ENCODE measurements at regions not wholly inside any gene's neighbourhood (a gene's known extent, or its start where the extent isn't known, plus 50 kb on each side); places are given as distances from the start of the nearest gene placed in this dataset.

DNA sequence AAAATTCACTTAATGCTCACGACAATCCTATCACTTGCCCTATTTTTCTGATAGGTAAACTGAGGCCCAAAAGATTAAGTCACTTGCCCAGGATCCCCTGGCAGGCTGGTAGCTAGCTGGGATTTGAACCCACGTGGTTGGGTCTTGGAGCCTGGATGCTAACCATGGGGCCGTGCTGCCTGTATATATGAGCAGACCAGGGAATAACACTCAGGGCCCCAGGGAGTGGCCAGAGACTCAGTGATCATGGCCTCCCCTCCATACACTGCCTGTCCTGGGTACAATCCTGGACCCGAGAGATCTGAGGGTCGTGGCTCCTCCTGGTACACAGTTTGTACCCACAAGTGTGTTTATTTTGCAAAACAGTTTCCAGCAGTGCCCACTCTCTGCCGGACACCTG is 116.9 kb upstream of the PTPN1 start:
- CTCF ChIA-PET (ENCODE audit: partially characterized antibody), result no interaction called here
- intact Hi-C loops (cut with micrococcal nuclease), result no loop called here
- no peaks in the 10 kb centered on the region for H3K27me3 Mint-ChIP-seq

DNA sequence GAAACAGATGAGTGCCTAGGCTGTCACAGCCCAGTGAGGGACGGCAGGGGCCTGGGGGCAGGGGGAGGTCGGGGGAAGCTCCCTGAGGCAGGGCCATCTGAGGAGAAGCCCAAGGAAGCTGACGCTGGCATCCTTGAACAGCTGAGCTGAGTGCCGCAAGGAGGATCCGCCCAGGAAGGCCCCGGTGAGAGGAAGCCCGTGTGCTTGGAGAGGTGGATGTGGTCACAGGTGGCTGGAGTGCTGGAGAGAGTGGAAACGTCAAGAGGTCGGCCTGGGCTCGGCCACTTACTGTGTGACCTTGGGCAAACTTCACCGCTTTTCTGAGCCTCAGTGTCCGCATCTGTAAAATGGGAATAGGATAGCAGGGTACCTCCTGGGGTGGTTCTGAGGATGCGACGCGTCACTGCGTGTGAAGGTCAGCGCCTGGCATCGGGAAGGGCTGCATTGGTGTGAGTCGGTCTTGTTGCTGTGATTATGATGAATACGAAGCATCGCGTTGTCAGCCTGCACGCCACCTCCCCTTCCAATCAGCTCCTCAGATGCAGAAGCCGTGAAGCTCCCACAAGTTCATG is 116.1 kb upstream of the PTPN1 start:
- Histone ChIP-seq H3K27me3 (ENCODE audit: insufficient read depth, low read length) (no peaks in the 10 kb centered on the region), H3K4me3 (ENCODE audit: low read length in 2 of 2) (no peak overlapping the region), H3K36me3 (ENCODE audit: insufficient read depth, low read length) (no peaks in the 10 kb centered on the region), H3K27ac (ENCODE audit: low read depth, low read length) (no peak overlapping the region), H3K9me3 (ENCODE audit: control insufficient read depth in 1 of 2, low read length in 2 of 2) (no peaks in the 10 kb centered on the region), H3K4me1 (ENCODE audit: insufficient read depth, low read length) (no peaks in the 10 kb centered on the region)
- ChIA-PET CTCF (ENCODE audit: partially characterized antibody) (no interaction called here), POLR2A (ENCODE audit: partially characterized antibody) (no interaction called here)
- intact Hi-C loops (cut with micrococcal nuclease), result no loop called here
- Mint-ChIP-seq H3K36me3 (no peaks in the 10 kb centered on the region), H3K27ac (peak overlapping the region in 1 of 7 donors; percentile 68), H3K4me3 (no peak overlapping the region), H3K4me1 (peaks cover 3 to 6% (median 4%) of the 10 kb centered on the region in 4 donors), H3K27me3 (no peaks in the 10 kb centered on the region), H3K9me3 (no peaks in the 10 kb centered on the region)
- DNase-seq, result no peak

More for the DNA sequence above, 116.9 kb upstream of the PTPN1 start:
- H3K4me3 ChIP-seq (ENCODE audit: low read length in 2 of 2), result no peak overlapping the region
- no peaks in the 10 kb centered on the region for H3K27me3 ChIP-seq (ENCODE audit: insufficient read depth, low read length)
- H3K36me3 Mint-ChIP-seq, result no peaks in the 10 kb centered on the region
- no peaks in the 10 kb centered on the region for H3K4me1 ChIP-seq (ENCODE audit: insufficient read depth, low read length)
- no peaks in the 10 kb centered on the region for H3K36me3 ChIP-seq (ENCODE audit: insufficient read depth, low read length)
- H3K4me3 Mint-ChIP-seq, result no peak overlapping the region
- H3K4me1 Mint-ChIP-seq, result peaks cover 3 to 13% (median 8%) of the 10 kb centered on the region in 4 donors
- POLR2A ChIA-PET (ENCODE audit: partially characterized antibody), result interaction anchor here (0.6 kb wide), 1 partner anchor 22 kb away, joined by 3 read pairs; no protein-coding TSS in a partner anchor
- no peak overlapping the region for H3K27ac ChIP-seq (ENCODE audit: low read depth, low read length)
- no peaks in the 10 kb centered on the region for H3K9me3 ChIP-seq (ENCODE audit: control insufficient read depth in 1 of 2, low read length in 2 of 2)
- no peaks in the 10 kb centered on the region for H3K9me3 Mint-ChIP-seq
- H3K27ac Mint-ChIP-seq, result no peak overlapping the region
- no peak for DNase-seq

DNA sequence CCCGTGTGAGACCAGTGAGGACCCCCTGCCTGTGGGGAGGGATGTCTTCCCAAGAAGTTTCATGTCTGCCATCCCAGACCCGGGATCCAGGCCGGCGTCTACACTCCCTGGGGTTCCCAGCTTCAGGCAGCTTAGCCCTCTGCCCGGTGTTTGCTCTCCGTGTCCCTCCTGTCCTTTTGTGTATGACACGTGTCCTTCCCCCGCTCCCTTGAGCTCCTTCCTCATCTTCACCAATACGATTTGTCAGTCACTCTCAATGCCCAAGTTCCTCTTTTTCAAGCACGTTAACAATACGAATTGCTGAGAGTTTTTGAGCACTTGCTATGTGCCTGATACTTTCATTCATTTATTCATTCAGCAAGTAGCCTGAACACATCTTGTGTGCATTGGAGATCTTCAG is 115.6 kb upstream of the PTPN1 start:
- Histone ChIP-seq H3K27ac (ENCODE audit: low read depth, low read length) (no peak overlapping the region), H3K4me3 (ENCODE audit: low read length in 2 of 2) (no peak overlapping the region), H3K9me3 (ENCODE audit: control insufficient read depth in 1 of 2, low read length in 2 of 2) (no peaks in the 10 kb centered on the region), H3K4me1 (ENCODE audit: insufficient read depth, low read length) (no peaks in the 10 kb centered on the region), H3K27me3 (ENCODE audit: insufficient read depth, low read length) (no peaks in the 10 kb centered on the region), H3K36me3 (ENCODE audit: insufficient read depth, low read length) (no peaks in the 10 kb centered on the region)
- Mint-ChIP-seq H3K27me3 (no peaks in the 10 kb centered on the region), H3K4me1 (peaks cover 3 to 6% (median 4%) of the 10 kb centered on the region in 4 donors), H3K36me3 (no peaks in the 10 kb centered on the region), H3K9me3 (no peaks in the 10 kb centered on the region), H3K27ac (peak overlapping the region in 3 of 7 donors; percentile 20 to 46 (median 25)), H3K4me3 (no peak overlapping the region)
- intact Hi-C loops (cut with micrococcal nuclease), result no loop called here
- POLR2A ChIA-PET (ENCODE audit: partially characterized antibody), result interaction anchor here (1.3 kb wide), 1 partner anchor 8 kb away, joined by 4 read pairs; no protein-coding TSS in a partner anchor
- DNase-seq, result no peak
- CTCF ChIA-PET (ENCODE audit: partially characterized antibody), result no interaction called here

DNA sequence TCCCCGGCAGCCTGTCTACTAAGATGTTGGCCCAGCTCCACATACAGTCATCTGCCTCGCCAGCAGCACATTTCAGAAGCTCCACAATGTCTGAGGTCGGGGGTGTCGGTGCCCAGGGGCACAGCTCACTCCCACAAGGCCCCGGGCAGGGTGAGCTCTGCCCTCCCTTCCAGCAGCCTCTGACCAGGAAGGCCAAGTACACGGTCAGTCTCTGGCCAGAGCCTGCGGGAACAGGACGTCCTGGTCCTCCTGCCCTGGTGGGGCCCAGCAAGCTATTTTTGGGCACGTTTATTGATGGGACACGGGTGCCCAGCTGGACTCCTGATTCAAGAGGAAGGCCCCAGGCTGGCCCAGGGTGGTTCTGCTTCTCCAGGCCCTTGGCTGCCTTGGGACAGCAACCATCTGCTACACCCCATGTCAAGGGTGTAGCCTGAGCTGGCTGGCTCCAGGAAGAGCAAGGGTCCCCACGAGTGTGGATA is 114.9 kb upstream of the PTPN1 start:
- no peaks in the 10 kb centered on the region for H3K9me3 Mint-ChIP-seq
- H3K36me3 Mint-ChIP-seq, result no peaks in the 10 kb centered on the region
- Histone ChIP-seq H3K4me3 (ENCODE audit: low read length in 2 of 2) (no peak overlapping the region), H3K9me3 (ENCODE audit: control insufficient read depth in 1 of 2, low read length in 2 of 2) (no peaks in the 10 kb centered on the region), H3K4me1 (ENCODE audit: insufficient read depth, low read length) (no peaks in the 10 kb centered on the region), H3K27ac (ENCODE audit: low read depth, low read length) (no peak overlapping the region), H3K36me3 (ENCODE audit: insufficient read depth, low read length) (no peaks in the 10 kb centered on the region), H3K27me3 (ENCODE audit: insufficient read depth, low read length) (no peaks in the 10 kb centered on the region)
- H3K4me3 Mint-ChIP-seq, result no peak overlapping the region
- no peak overlapping the region for H3K27ac Mint-ChIP-seq
- H3K27me3 Mint-ChIP-seq, result no peaks in the 10 kb centered on the region
- ChIA-PET POLR2A (ENCODE audit: partially characterized antibody) (interaction anchor here (1.3 kb wide), 1 partner anchor 9 kb away, joined by 4 read pairs; no protein-coding TSS in a partner anchor), CTCF (ENCODE audit: partially characterized antibody) (no interaction called here)
- H3K4me1 Mint-ChIP-seq, result peaks cover 3 to 6% (median 5%) of the 10 kb centered on the region in 4 donors
- no peak for DNase-seq
- intact Hi-C loops (cut with micrococcal nuclease), result no loop called here

DNA sequence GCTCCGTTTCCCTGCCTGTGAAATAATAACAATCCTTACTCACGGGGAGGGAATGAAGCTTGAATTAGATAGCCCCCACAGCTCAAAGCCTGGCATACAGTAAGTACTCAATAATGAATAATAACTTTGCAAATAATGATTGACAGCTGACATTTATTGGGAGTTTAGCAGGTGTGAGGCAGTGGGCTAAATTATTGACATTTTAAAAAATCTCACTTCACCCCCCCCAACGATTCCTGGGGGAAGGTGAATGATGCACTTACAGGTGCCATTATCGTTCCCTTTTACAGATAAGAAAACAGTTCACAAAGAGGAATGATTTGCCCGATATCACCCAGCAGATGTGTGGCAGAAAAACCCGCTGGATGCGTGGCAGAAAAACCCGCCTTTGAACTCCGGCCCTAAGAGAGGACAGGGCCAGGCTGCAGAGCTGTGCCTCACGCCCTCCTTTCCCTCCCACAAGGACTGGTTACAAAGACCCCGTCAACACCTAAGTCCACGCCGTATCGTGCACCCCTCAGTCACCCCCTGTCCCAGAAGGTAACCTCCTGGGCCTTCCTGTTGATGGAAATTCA is 114.2 kb upstream of the PTPN1 start:
- no peaks in the 10 kb centered on the region for H3K27me3 ChIP-seq (ENCODE audit: insufficient read depth, low read length)
- Mint-ChIP-seq H3K4me1 (peaks cover 3 to 6% (median 5%) of the 10 kb centered on the region in 4 donors), H3K27ac (peak overlapping the region in 1 of 7 donors; percentile 42), H3K9me3 (no peaks in the 10 kb centered on the region), H3K4me3 (no peak overlapping the region), H3K36me3 (no peaks in the 10 kb centered on the region), H3K27me3 (no peaks in the 10 kb centered on the region)
- no peak overlapping the region for H3K4me3 ChIP-seq (ENCODE audit: low read length in 2 of 2)
- H3K36me3 ChIP-seq (ENCODE audit: insufficient read depth, low read length), result no peaks in the 10 kb centered on the region
- H3K27ac ChIP-seq (ENCODE audit: low read depth, low read length), result no peak overlapping the region
- no peak for DNase-seq
- intact Hi-C loops (cut with micrococcal nuclease), result no loop called here
- POLR2A ChIA-PET (ENCODE audit: partially characterized antibody), result interaction anchor here (1.3 kb wide), 1 partner anchor 10 kb away, joined by 4 read pairs; no protein-coding TSS in a partner anchor
- H3K4me1 ChIP-seq (ENCODE audit: insufficient read depth, low read length), result no peaks in the 10 kb centered on the region
- H3K9me3 ChIP-seq (ENCODE audit: control insufficient read depth in 1 of 2, low read length in 2 of 2), result no peaks in the 10 kb centered on the region
- CTCF ChIA-PET (ENCODE audit: partially characterized antibody), result no interaction called here

DNA sequence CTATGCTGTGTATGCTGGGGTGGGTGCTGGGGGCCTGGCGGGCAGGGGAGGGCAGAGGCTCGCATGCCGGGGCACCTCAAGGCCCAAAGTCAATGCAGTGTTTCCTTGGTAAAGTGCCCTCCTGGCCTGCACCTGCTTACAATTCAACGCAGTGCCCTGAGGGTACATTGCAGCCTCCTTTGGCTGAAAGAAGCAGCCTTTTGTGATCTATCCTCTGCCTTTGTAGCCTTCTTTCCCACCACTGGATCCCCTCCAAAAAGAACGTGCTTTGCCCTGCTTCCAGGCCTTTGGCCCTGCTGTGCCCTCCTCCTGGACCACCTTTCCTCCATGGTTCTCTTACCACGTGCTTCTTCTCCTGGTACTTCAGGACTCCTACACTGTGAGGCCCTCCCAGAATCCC is 113.6 kb upstream of the PTPN1 start:
- intact Hi-C loops (cut with micrococcal nuclease), result no loop called here
- Histone ChIP-seq H3K36me3 (ENCODE audit: insufficient read depth, low read length) (no peaks in the 10 kb centered on the region), H3K4me1 (ENCODE audit: insufficient read depth, low read length) (no peaks in the 10 kb centered on the region), H3K27me3 (ENCODE audit: insufficient read depth, low read length) (no peaks in the 10 kb centered on the region), H3K27ac (ENCODE audit: low read depth, low read length) (no peak overlapping the region), H3K9me3 (ENCODE audit: control insufficient read depth in 1 of 2, low read length in 2 of 2) (no peaks in the 10 kb centered on the region), H3K4me3 (ENCODE audit: low read length in 2 of 2) (no peak overlapping the region)
- no peaks in the 10 kb centered on the region for H3K9me3 Mint-ChIP-seq
- no peaks in the 10 kb centered on the region for H3K27me3 Mint-ChIP-seq
- peaks cover 3 to 6% (median 5%) of the 10 kb centered on the region in 4 donors for H3K4me1 Mint-ChIP-seq
- H3K4me3 Mint-ChIP-seq, result no peak overlapping the region
- no peaks in the 10 kb centered on the region for H3K36me3 Mint-ChIP-seq
- POLR2A ChIA-PET (ENCODE audit: partially characterized antibody), result no interaction called here
- H3K27ac Mint-ChIP-seq, result no peak overlapping the region
- CTCF ChIA-PET (ENCODE audit: partially characterized antibody), result no interaction called here
- no peak for DNase-seq

DNA sequence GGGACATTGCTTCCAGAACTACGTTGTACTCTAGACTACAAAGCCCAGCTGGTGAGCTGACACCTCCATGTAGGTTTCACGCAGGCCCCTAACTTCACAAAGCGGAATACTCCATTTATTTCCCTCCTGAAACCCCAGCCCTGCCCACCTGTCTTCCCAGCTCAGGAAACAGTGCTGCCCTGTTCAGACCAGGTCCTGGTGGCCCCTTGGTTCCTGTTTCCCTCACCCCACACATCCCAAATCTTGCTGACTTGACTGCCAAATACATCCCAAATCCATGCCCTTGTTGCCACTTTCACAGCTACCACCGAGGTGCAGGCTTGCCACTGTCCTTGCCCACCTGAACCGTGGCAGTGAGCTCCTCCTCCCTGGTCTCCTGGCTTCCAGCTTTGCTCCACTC is 113.1 kb upstream of the PTPN1 start:
- no peak overlapping the region for H3K27ac ChIP-seq (ENCODE audit: low read depth, low read length)
- no peaks in the 10 kb centered on the region for H3K36me3 ChIP-seq (ENCODE audit: insufficient read depth, low read length)
- no peaks in the 10 kb centered on the region for H3K27me3 ChIP-seq (ENCODE audit: insufficient read depth, low read length)
- Mint-ChIP-seq H3K9me3 (no peaks in the 10 kb centered on the region), H3K4me1 (peaks cover 3 to 5% (median 5%) of the 10 kb centered on the region in 4 donors), H3K27me3 (no peaks in the 10 kb centered on the region), H3K27ac (peak overlapping the region in 1 of 7 donors; percentile 7), H3K36me3 (no peaks in the 10 kb centered on the region), H3K4me3 (no peak overlapping the region)
- intact Hi-C loops (cut with micrococcal nuclease), result no loop called here
- no peak overlapping the region for H3K4me3 ChIP-seq (ENCODE audit: low read length in 2 of 2)
- ChIA-PET POLR2A (ENCODE audit: partially characterized antibody) (no interaction called here), CTCF (ENCODE audit: partially characterized antibody) (no interaction called here)
- no peaks in the 10 kb centered on the region for H3K9me3 ChIP-seq (ENCODE audit: control insufficient read depth in 1 of 2, low read length in 2 of 2)
- DNase-seq, result no peak
- no peaks in the 10 kb centered on the region for H3K4me1 ChIP-seq (ENCODE audit: insufficient read depth, low read length)

Measured in CD4-positive, alpha-beta memory T cell (primary cell).